Skeletal muscle satellite cell (primary cell): ENCODE measurements at regions not wholly inside any gene's neighbourhood (a gene's known extent, or its start where the extent isn't known, plus 50 kb on each side); places are given as distances from the start of the nearest gene placed in this dataset.
"Not testable (repeated sequence)": the region's sequence is repeated elsewhere in the genome, so short reads cannot be mapped to it uniquely, and the experiment has no call there.

Source experiments
- H3K27me3 ChIP-seq: 2 replicates; pipeline ENCODE4 v1.7.0; 2013; ENCODE audit warnings: low read length; ENCODE audit not compliant: control insufficient read depth, insufficient read depth
- H3K36me3 ChIP-seq: 2 replicates; pipeline ENCODE4 v1.7.0; 2013; ENCODE audit warnings: mild to moderate bottlenecking, control low read depth, low read length; ENCODE audit not compliant: insufficient read depth
- H3K4me1 ChIP-seq: 2 replicates; pipeline ENCODE4 v1.7.0; 2013; ENCODE audit warnings: low read length; ENCODE audit not compliant: control insufficient read depth, insufficient read depth
- H3K4me2 ChIP-seq: 2 replicates; pipeline ENCODE4 v1.7.0; 2013; ENCODE audit warnings: mild to moderate bottlenecking, low read length
- H3K4me3 ChIP-seq: 2 replicates; pipeline ENCODE4 v1.7.0; 2013; ENCODE audit warnings: low read length
- H3K9ac ChIP-seq: 2 replicates; pipeline ENCODE4 v1.7.0; 2013; ENCODE audit warnings: mild to moderate bottlenecking, low read depth, low read length, moderate library complexity
- H3K9me3 ChIP-seq: replicated peaks from 2 replicates; pipeline ENCODE4 v1.7.0; 2013; ENCODE audit warnings: mild to moderate bottlenecking, control low read depth, low read length

GRCh38 chr6:112401083-112401482, 54.0 kb downstream of the RFPL4B start:
- Histone ChIP-seq H3K27me3 (no peaks in the 10 kb centered on the region), H3K9me3 (no peaks in the 10 kb centered on the region), H3K36me3 (no peaks in the 10 kb centered on the region), H3K9ac (no peak overlapping the region), H3K4me3 (no peak overlapping the region), H3K4me2 (no peak overlapping the region), H3K4me1 (no peaks in the 10 kb centered on the region)

DNA sequence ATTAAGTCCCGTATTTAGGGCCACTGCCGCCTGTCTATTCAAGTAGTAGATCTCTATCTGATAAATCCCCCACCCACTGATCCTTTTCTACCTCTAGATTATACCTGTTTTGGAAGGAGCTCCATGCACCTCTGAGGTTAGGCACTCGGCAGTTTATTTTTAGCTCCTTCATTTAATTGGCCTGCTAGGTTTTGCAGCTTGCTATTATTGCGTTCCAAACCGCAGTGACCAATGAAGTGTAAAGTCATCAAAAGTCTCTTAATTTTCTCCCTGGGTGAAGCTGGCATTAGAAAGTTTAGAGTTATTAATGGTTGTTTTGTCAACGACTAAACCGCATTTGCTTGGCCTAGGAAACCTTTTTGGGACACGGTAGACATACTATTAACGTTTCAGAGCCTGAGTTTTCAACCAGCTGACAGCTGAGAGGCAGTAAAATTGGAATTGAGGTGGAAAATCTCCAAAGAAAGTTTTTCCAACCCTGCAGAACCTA, 60.0 kb downstream of the RFPL4B start:
- H3K27me3 ChIP-seq: no peaks in the 10 kb centered on the region
- H3K4me3 ChIP-seq: no peak overlapping the region
- H3K4me1 ChIP-seq: no peaks in the 10 kb centered on the region
- H3K9ac ChIP-seq: no peak overlapping the region
- no peaks in the 10 kb centered on the region for H3K9me3 ChIP-seq
- H3K36me3 ChIP-seq: no peaks in the 10 kb centered on the region
- no peak overlapping the region for H3K4me2 ChIP-seq

DNA sequence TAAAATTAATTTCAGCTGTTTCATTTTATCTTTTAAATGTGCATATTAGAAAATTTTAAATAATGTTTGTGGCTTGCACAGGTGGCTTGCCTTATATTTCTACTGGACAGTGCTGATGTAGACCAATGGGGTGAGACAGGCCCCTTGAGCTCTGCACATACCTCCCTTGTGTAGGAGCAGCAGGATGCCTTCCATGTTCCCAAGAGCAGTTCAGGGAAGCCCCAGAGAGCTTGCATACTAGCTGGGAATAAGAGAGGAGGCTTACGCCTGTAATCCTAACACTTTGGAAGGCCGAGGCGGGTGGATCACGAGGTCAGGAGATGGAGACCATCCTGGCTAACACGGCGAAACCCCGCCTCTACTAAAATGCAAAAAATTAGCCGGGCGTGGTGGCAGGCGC, 61.4 kb downstream of the RFPL4B start:
- Histone ChIP-seq H3K4me3 (no peak overlapping the region), H3K9me3 (no peaks in the 10 kb centered on the region), H3K9ac (no peak overlapping the region), H3K27me3 (no peaks in the 10 kb centered on the region), H3K4me2 (no peak overlapping the region), H3K36me3 (no peaks in the 10 kb centered on the region), H3K4me1 (no peaks in the 10 kb centered on the region)

DNA sequence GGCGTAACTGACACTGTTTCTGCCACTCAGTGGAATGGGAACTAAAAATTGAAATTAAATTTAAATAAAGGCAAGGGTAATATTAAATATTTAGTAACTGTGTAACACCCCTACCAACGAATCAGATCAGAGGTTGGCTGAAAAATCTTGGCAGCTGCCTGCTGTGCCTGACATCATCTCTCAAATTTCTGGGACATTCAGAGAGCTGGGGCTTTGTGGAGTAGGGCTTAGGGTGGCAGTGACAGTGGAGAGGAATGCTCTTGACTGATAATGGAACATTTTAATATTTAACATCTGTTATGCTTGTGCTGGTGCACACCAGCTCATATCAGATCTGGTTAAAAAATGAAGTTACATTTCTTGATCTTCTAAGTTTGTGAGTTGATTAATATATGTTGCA, 62.2 kb downstream of the RFPL4B start:
- Histone ChIP-seq H3K9me3 (no peaks in the 10 kb centered on the region), H3K9ac (no peak overlapping the region), H3K4me1 (no peaks in the 10 kb centered on the region), H3K4me2 (no peak overlapping the region), H3K4me3 (no peak overlapping the region), H3K36me3 (no peaks in the 10 kb centered on the region), H3K27me3 (no peaks in the 10 kb centered on the region)

GRCh38 chr6:112413780-112414179, 66.7 kb downstream of the RFPL4B start:
- H3K4me3 ChIP-seq: no peak overlapping the region
- no peaks in the 10 kb centered on the region for H3K9me3 ChIP-seq
- no peaks in the 10 kb centered on the region for H3K36me3 ChIP-seq
- no peak overlapping the region for H3K4me2 ChIP-seq
- no peaks in the 10 kb centered on the region for H3K27me3 ChIP-seq
- H3K9ac ChIP-seq: no peak overlapping the region
- no peaks in the 10 kb centered on the region for H3K4me1 ChIP-seq

DNA sequence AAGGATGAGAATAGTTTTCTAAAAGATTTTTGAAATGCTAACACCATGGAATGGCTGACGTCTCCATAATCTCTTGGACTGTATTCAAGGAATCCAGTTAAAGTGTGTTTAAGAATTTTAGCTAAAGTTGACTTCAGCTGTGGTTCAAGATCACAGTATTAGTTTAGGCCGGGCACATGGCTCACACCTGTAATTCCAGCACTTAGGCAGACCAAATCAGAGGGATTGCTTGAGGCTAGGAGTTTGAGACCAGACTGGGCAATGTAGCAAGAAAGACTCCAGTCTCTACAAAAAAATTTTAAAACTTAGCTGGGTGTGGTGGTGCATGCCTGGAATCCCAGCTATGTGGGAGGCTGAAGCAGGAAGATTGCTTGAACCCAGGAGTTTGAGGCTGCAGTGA, 68.2 kb downstream of the RFPL4B start:
- Histone ChIP-seq H3K9me3 (no peaks in the 10 kb centered on the region), H3K4me1 (no peaks in the 10 kb centered on the region), H3K36me3 (no peaks in the 10 kb centered on the region), H3K27me3 (no peaks in the 10 kb centered on the region), H3K4me3 (no peak overlapping the region), H3K4me2 (no peak overlapping the region), H3K9ac (no peak overlapping the region)

GRCh38 chr6:112416866-112417265, 69.7 kb downstream of the RFPL4B start:
- Histone ChIP-seq H3K4me2 (no peak overlapping the region), H3K9ac (no peak overlapping the region), H3K4me1 (no peaks in the 10 kb centered on the region), H3K9me3 (no peaks in the 10 kb centered on the region), H3K27me3 (no peaks in the 10 kb centered on the region), H3K4me3 (no peak overlapping the region), H3K36me3 (no peaks in the 10 kb centered on the region)

DNA sequence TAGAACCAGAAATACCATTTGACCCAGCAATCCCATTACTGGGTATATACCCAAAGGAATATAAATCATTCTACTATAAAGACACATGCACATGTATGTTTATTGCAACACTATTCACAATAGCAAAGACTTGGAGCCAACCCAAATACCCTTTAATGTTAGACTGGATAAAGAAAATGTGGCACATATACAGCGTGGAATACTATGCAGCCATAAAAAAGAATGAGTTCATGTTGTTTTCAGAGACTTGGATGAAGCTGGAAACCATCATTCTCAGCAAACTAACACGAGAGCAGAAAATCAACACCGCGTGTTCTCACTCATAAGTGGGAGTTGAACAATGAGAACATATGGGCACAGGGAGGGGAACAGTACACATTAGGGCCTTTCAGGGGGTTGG, 79.9 kb downstream of the RFPL4B start:
- H3K36me3 ChIP-seq: not testable (repeated sequence)

GRCh38 chr6:112427499-112427898, 80.4 kb downstream of the RFPL4B start:
- H3K9me3 ChIP-seq: no peaks in the 10 kb centered on the region
- no peaks in the 10 kb centered on the region for H3K27me3 ChIP-seq
- H3K9ac ChIP-seq: no peak overlapping the region
- H3K4me2 ChIP-seq: no peak overlapping the region
- H3K4me3 ChIP-seq: no peak overlapping the region
- H3K36me3 ChIP-seq: no peaks in the 10 kb centered on the region
- H3K4me1 ChIP-seq: peaks cover 3% of the 10 kb centered on the region

More for the DNA sequence above, 79.9 kb downstream of the RFPL4B start:
- H3K4me3 ChIP-seq, H3K9me3 ChIP-seq, H3K4me1 ChIP-seq, H3K27me3 ChIP-seq, H3K9ac ChIP-seq, H3K4me2 ChIP-seq: not testable (repeated sequence)

DNA sequence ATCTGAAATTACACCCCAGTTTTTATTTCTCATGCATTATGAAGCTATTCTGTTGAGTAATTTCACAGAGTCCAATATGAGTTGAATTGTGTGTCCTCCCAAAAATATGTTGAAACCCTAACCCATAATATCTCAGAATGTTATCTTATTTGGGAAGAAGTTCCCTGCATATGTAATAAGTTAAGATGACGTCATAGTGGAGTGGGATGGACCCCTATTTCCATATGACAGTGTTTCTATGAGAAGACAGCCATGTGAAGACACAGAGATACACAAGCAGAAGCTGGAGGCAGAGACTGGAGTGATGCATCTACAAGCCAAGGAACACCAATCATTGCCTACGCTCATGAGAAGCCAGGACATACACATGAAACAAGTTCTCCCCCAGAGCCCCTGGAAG, 81.3 kb downstream of the RFPL4B start:
- Histone ChIP-seq H3K4me1 (peaks cover 9% of the 10 kb centered on the region), H3K9me3 (no peaks in the 10 kb centered on the region), H3K36me3 (no peaks in the 10 kb centered on the region), H3K4me2 (no peak overlapping the region), H3K4me3 (no peak overlapping the region), H3K9ac (no peak overlapping the region), H3K27me3 (no peaks in the 10 kb centered on the region)

- H3K4me2 ChIP-seq: no peak overlapping the region
- no peak overlapping the region for H3K9ac ChIP-seq
- no peaks in the 10 kb centered on the region for H3K27me3 ChIP-seq
- H3K4me3 ChIP-seq: no peak overlapping the region
- no peaks in the 10 kb centered on the region for H3K9me3 ChIP-seq
- peaks cover 9% of the 10 kb centered on the region for H3K4me1 ChIP-seq
- H3K36me3 ChIP-seq: no peaks in the 10 kb centered on the region
Measured at GRCh38 chr6:112429226-112429625, 82.1 kb downstream of the RFPL4B start.

DNA sequence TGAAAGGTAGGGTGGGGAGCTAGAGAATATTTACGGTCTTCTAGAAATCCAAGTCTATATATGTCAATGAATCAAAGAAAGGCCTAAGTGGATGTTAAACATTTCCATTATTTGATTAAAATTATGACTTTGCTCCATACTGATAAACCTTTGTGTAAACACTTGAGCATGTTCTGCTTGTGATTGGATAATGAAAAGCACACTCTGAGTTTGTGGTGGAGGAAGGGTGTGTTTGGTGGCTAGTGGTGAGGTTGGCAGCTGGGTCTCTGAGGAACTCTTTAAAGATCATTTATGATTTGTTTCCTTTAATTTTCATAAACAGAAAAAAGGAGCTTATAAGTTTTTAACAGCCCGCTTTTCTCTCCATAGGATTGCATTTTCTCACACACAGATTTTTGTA, 84.7 kb downstream of the RFPL4B start:
- no peak overlapping the region for H3K4me3 ChIP-seq
- H3K4me2 ChIP-seq: no peak overlapping the region
- no peak overlapping the region for H3K9ac ChIP-seq
- peaks cover 9% of the 10 kb centered on the region for H3K4me1 ChIP-seq
- H3K27me3 ChIP-seq: no peaks in the 10 kb centered on the region
- H3K36me3 ChIP-seq: no peaks in the 10 kb centered on the region
- H3K9me3 ChIP-seq: no peaks in the 10 kb centered on the region
